IMR-90 (cell line): ENCODE measurements at regions not wholly inside any gene's neighbourhood (a gene's known extent, or its start where the extent isn't known, plus 50 kb on each side); places are given as distances from the start of the nearest gene placed in this dataset.

Source experiments
- ATAC-seq: fragments of 200-7000 bp; cut with Tn5 transposase; 2 replicates; pipeline ENCODE4 v1.9.1; 2020; ENCODE audit warnings: low read depth, mild to moderate bottlenecking, moderate library complexity
- BruUV-seq: library from RNA; stranded (reverse); fragments of 400-500 nt; replicated peaks from 2 replicates; lab custom pipeline; 2021; lab: Mats Ljungman, UMichigan
- CTCF ChIA-PET: fragments of 300-600 bp; formaldehyde crosslinking; extraction: SDS; loops from one replicate; lab custom pipeline; 2021; ENCODE audit warnings: antibody characterized with exemption; lab: Yijun Ruan, JAX
- POLR2A ChIA-PET: fragments of 300-600 bp; sonication (Branson Sonifier 250); formaldehyde crosslinking; loops from one replicate; lab custom pipeline; 2022; ENCODE audit warnings: antibody characterized with exemption; ENCODE audit not compliant: unreplicated experiment; lab: Charles Lee
- DNase-seq: peaks from one replicate; pipeline ENCODE4 v3.0.0; 2013
- H2AFZ ChIP-seq: replicated peaks from 2 replicates; pipeline ENCODE3; 2013; ENCODE audit warnings: low read length, mild to moderate bottlenecking; ENCODE audit not compliant: poor library complexity
- H2AK5ac ChIP-seq: 2 replicates; pipeline ENCODE4 v1.6.1; 2013; ENCODE audit warnings: low read depth, low read length, inconsistent platforms
- H2AK9ac ChIP-seq: replicated peaks from 2 replicates; pipeline ENCODE3; 2013; ENCODE audit warnings: mild to moderate bottlenecking, low read depth, low read length, moderate library complexity; ENCODE audit not compliant: poor library complexity
- H2BK120ac ChIP-seq: 2 replicates; pipeline ENCODE4 v1.6.1; 2013; ENCODE audit warnings: low read depth, low read length, inconsistent platforms
- H2BK15ac ChIP-seq: 3 replicates; pipeline ENCODE4 v1.6.1; 2013; ENCODE audit warnings: low read depth, low read length, inconsistent platforms
- H2BK20ac ChIP-seq: 2 replicates; pipeline ENCODE4 v1.6.1; 2013; ENCODE audit warnings: low read depth, mild to moderate bottlenecking, inconsistent platforms, low read length, moderate library complexity
- H2BK5ac ChIP-seq: 2 replicates; pipeline ENCODE4 v1.6.1; 2013; ENCODE audit warnings: mild to moderate bottlenecking, low read depth, low read length, inconsistent platforms; ENCODE audit not compliant: poor library complexity, severe bottlenecking
- H3K14ac ChIP-seq: replicated peaks from 2 replicates; pipeline ENCODE4 v1.6.1; 2013; ENCODE audit warnings: low read depth, low read length, inconsistent platforms
- H3K18ac ChIP-seq: 2 replicates; pipeline ENCODE4 v1.6.1; 2013; ENCODE audit warnings: low read depth, low read length, control low read depth
- H3K23ac ChIP-seq: 2 replicates; pipeline ENCODE4 v1.6.1; 2013; ENCODE audit warnings: low read depth, low read length, inconsistent platforms
- H3K27ac ChIP-seq: 2 replicates; pipeline ENCODE4 v1.5.1; 2013; ENCODE audit warnings: mild to moderate bottlenecking, control low read depth, low read length; ENCODE audit not compliant: insufficient read depth
- H3K27me3 ChIP-seq: 2 replicates; pipeline ENCODE4 v1.6.1; 2013; ENCODE audit warnings: low read length; ENCODE audit not compliant: control insufficient read depth, insufficient read depth
- H3K36me3 ChIP-seq: 2 replicates; pipeline ENCODE4 v1.6.1; 2013; ENCODE audit warnings: low read length, mixed read lengths; ENCODE audit not compliant: control insufficient read depth, insufficient read depth
- H3K4ac ChIP-seq: 2 replicates; pipeline ENCODE4 v1.6.1; 2013; ENCODE audit warnings: low read depth, low read length, inconsistent platforms
- H3K4me1 ChIP-seq: 2 replicates; pipeline ENCODE4 v1.6.1; 2013; ENCODE audit warnings: low read length, mixed read lengths; ENCODE audit not compliant: control insufficient read depth, insufficient read depth
- H3K4me2 ChIP-seq: 2 replicates; pipeline ENCODE4 v1.6.1; 2013; ENCODE audit warnings: low read depth, mild to moderate bottlenecking, control low read depth, low read length, moderate library complexity
- H3K4me3 ChIP-seq: 2 replicates; pipeline ENCODE4 v1.5.1; 2013; ENCODE audit warnings: low read depth, mild to moderate bottlenecking, control low read depth, low read length, moderate library complexity; ENCODE audit not compliant: insufficient read depth
- H3K56ac ChIP-seq: 2 replicates; pipeline ENCODE4 v1.6.1; 2013; ENCODE audit warnings: low read length, inconsistent platforms; ENCODE audit not compliant: insufficient read depth; ENCODE audit errors: extremely low read depth
- H3K79me1 ChIP-seq, 2 experiments: 2 replicates each; pipeline ENCODE4 v1.6.1; 2013; ENCODE audit warnings: low read length in 2 of 2, inconsistent platforms in 1 of 2, low read depth in 1 of 2
- H3K9ac ChIP-seq: 2 replicates; pipeline ENCODE4 v1.6.1; 2013; ENCODE audit warnings: low read depth, low read length, control low read depth
- H3K9me1 ChIP-seq: 2 replicates; pipeline ENCODE4 v1.6.1; 2013; ENCODE audit warnings: low read length, inconsistent platforms; ENCODE audit not compliant: insufficient read depth
- H3K9me3 ChIP-seq: 2 replicates; pipeline ENCODE4 v1.6.1; 2013; ENCODE audit warnings: low read length; ENCODE audit not compliant: control insufficient read depth, insufficient read depth
- H4K20me1 ChIP-seq: 2 replicates; pipeline ENCODE4 v1.6.1; 2013; ENCODE audit warnings: low read length, inconsistent platforms; ENCODE audit not compliant: insufficient read depth
- H4K5ac ChIP-seq: 2 replicates; pipeline ENCODE4 v1.6.1; 2013; ENCODE audit warnings: mild to moderate bottlenecking, low read depth, low read length, control low read depth
- H4K8ac ChIP-seq, 2 experiments: 2 replicates each; pipeline ENCODE4 v1.6.1; 2013; ENCODE audit warnings: low read depth in 2 of 2, low read length in 2 of 2, control low read depth in 1 of 2, inconsistent platforms in 1 of 2
- H4K91ac ChIP-seq: 2 replicates; pipeline ENCODE4 v1.6.1; 2013; ENCODE audit warnings: low read depth, low read length, inconsistent platforms; ENCODE audit not compliant: insufficient read depth
- CEBPB ChIP-seq: IDR thresholded peaks from 2 replicates; pipeline ENCODE4 v1.6.1; 2012; ENCODE audit warnings: low read depth, low read length, improper control_type of control experiment
- CHD1 ChIP-seq: IDR thresholded peaks from 2 replicates; pipeline ENCODE4 v1.6.1; 2012; ENCODE audit warnings: low read depth, low read length, improper control_type of control experiment
- MAFK ChIP-seq: IDR thresholded peaks from 2 replicates; pipeline ENCODE4 v1.6.1; 2012; ENCODE audit warnings: low read depth, low read length, improper control_type of control experiment
- MAZ ChIP-seq: IDR thresholded peaks from 2 replicates; pipeline ENCODE4 v1.6.1; 2012; ENCODE audit warnings: low read depth, mild to moderate bottlenecking, low read length, improper control_type of control experiment, moderate library complexity, borderline replicate concordance
- RCOR1 ChIP-seq: IDR thresholded peaks from 2 replicates; pipeline ENCODE4 v1.6.1; 2012; ENCODE audit warnings: mild to moderate bottlenecking, low read length, improper control_type of control experiment; ENCODE audit not compliant: insufficient replicate concordance
- WGBS, 2 experiments: methylation state at CpG; one replicate each; pipeline versions ENCODE4 v1.1.5 to v1.1.7; 2013; ENCODE audit warnings: missing lambda C conversion rate in 2 of 2; ENCODE audit not compliant: insufficient read length in 1 of 2; ENCODE audit errors: extremely low coverage in 2 of 2; 5-methylcytosine and 5-hydroxymethylcytosine counted together
- dilution Hi-C: fragments of 300-500 bp; cut with HindIII; formaldehyde crosslinking; loops from one replicate; pipeline ENCODE4 v1.14.3; 2018; ENCODE audit warnings: low sequenced_read_pairs; ENCODE audit not compliant: unreplicated experiment
- in situ Hi-C: fragments of 300-500 bp; cut with MboI; formaldehyde crosslinking; loops from 3 replicates; pipeline ENCODE4 v1.14.3; 2019; ENCODE audit warnings: low sequenced_read_pairs, inconsistent platforms, mixed read lengths
- intact Hi-C: fragments of 100-400 bp; cut with micrococcal nuclease; formaldehyde crosslinking; loops from 2 replicates; pipeline ENCODE4 v1.10.0; 2022
- TF ChIP-seq, protein P1 (sequence below): fragments of 150-350 bp; IDR thresholded peaks from 2 replicates; pipeline ENCODE4 v1.6.1; 2017; ENCODE audit warnings: mild to moderate bottlenecking, antibody characterized with exemption, low read length, low read depth
- TF ChIP-seq, protein P2 (sequence below): conservative IDR thresholded peaks from 2 replicates; pipeline ENCODE4 v1.5.1; 2012; ENCODE audit warnings: mild to moderate bottlenecking, low read depth, low read length, improper control_type of control experiment

GRCh38 chr12:61797266-61797665, 462.9 kb upstream of the USP15 start:
- Histone ChIP-seq H2BK120ac (no peak overlapping the region), H2BK20ac (no peak overlapping the region), H3K27ac (no peak overlapping the region), H2AFZ (no peak overlapping the region), H3K9ac (no peak overlapping the region), H3K4ac (no peak overlapping the region), H4K5ac (no peak overlapping the region), H3K36me3 (no peaks in the 10 kb centered on the region), H4K20me1 (no peaks in the 10 kb centered on the region), H3K14ac (no peak overlapping the region), H3K23ac (no peak overlapping the region), H3K56ac (no peak overlapping the region), H4K8ac (no peak overlapping the region), H3K4me2 (no peak overlapping the region), H3K4me3 (no peak overlapping the region), H2AK5ac (no peak overlapping the region), H3K79me1 (no peaks in the 10 kb centered on the region), H3K18ac (no peak overlapping the region), H3K27me3 (no peaks in the 10 kb centered on the region), H3K9me3 (0 out of 2 replicates have a peak, but pooled peaks cover 2% of the 10 kb centered on the region), H3K4me1 (no peaks in the 10 kb centered on the region), H2BK5ac (no peak overlapping the region), H2BK15ac (no peak overlapping the region), H2AK9ac (no peak overlapping the region), H4K91ac (no peak overlapping the region), H3K9me1 (no peaks in the 10 kb centered on the region)
- BruUV-seq = no TSS peak
- WGBS, 2 experiments = no CpG with 5 or more reads among the region's 1 CpG
- ChIA-PET CTCF (no interaction called here), POLR2A (no interaction called here)
- in situ Hi-C loops = no loop called here
- DNase-seq = no peak
- no peak for ATAC-seq
- dilution Hi-C loops = no loop called here
- intact Hi-C loops = no loop called here
- TF ChIP-seq CHD1 (no peak), MAZ (no peak), CEBPB (no peak), RCOR1 (no peak), MAFK (no peak)
- TF ChIP-seq, protein P1, sequence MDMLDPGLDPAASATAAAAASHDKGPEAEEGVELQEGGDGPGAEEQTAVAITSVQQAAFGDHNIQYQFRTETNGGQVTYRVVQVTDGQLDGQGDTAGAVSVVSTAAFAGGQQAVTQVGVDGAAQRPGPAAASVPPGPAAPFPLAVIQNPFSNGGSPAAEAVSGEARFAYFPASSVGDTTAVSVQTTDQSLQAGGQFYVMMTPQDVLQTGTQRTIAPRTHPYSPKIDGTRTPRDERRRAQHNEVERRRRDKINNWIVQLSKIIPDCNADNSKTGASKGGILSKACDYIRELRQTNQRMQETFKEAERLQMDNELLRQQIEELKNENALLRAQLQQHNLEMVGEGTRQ = no peak
- TF ChIP-seq, protein P2, sequence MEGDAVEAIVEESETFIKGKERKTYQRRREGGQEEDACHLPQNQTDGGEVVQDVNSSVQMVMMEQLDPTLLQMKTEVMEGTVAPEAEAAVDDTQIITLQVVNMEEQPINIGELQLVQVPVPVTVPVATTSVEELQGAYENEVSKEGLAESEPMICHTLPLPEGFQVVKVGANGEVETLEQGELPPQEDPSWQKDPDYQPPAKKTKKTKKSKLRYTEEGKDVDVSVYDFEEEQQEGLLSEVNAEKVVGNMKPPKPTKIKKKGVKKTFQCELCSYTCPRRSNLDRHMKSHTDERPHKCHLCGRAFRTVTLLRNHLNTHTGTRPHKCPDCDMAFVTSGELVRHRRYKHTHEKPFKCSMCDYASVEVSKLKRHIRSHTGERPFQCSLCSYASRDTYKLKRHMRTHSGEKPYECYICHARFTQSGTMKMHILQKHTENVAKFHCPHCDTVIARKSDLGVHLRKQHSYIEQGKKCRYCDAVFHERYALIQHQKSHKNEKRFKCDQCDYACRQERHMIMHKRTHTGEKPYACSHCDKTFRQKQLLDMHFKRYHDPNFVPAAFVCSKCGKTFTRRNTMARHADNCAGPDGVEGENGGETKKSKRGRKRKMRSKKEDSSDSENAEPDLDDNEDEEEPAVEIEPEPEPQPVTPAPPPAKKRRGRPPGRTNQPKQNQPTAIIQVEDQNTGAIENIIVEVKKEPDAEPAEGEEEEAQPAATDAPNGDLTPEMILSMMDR = no peak
